WTC11 (cell line): ENCODE measurements at regions not wholly inside any gene's neighbourhood (a gene's known extent, or its start where the extent isn't known, plus 50 kb on each side); places are given as distances from the start of the nearest gene placed in this dataset.

Source experiments
- NR3C1 ChIP-seq: sonication (generic); formaldehyde crosslinking; conservative IDR thresholded peaks from 2 replicates; pipeline ENCODE4 v1.8.1; 2023; ENCODE audit warnings: low read depth, mild to moderate bottlenecking, missing genetic modification reagents
- ZNF396 ChIP-seq: fragments of 250-450 bp; sonication (Bioruptor Pico); IDR thresholded peaks from 2 replicates; pipeline ENCODE4 v1.8.0; 2021; ENCODE audit warnings: mild to moderate bottlenecking, moderate library complexity, borderline replicate concordance
- TF ChIP-seq, protein P1 (sequence below): fragments of 200-600 bp; IDR thresholded peaks from 2 replicates; pipeline ENCODE4 v1.8.0; 2022; ENCODE audit warnings: antibody characterized with exemption

DNA sequence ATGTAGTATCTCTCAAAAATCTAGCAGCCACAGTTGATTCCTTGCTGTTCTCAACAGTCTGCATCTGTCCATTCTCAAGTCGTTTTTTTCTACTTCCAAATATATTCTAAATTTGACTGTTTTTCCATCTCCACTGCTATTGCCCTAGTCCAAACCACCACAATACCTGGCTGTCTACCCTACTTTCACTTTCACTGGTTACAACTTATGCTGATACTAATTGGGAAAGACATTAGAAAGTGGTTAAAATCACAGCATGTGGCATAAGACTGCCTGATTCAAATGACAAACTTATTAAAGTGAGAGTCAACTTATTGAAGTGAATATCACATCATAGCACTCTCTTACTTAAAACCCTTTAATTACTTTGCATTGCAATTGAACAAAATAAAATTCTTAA is 72.6 kb downstream of the CHST2 start:
- TF ChIP-seq, protein P1, sequence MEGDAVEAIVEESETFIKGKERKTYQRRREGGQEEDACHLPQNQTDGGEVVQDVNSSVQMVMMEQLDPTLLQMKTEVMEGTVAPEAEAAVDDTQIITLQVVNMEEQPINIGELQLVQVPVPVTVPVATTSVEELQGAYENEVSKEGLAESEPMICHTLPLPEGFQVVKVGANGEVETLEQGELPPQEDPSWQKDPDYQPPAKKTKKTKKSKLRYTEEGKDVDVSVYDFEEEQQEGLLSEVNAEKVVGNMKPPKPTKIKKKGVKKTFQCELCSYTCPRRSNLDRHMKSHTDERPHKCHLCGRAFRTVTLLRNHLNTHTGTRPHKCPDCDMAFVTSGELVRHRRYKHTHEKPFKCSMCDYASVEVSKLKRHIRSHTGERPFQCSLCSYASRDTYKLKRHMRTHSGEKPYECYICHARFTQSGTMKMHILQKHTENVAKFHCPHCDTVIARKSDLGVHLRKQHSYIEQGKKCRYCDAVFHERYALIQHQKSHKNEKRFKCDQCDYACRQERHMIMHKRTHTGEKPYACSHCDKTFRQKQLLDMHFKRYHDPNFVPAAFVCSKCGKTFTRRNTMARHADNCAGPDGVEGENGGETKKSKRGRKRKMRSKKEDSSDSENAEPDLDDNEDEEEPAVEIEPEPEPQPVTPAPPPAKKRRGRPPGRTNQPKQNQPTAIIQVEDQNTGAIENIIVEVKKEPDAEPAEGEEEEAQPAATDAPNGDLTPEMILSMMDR: no peak
- TF ChIP-seq ZNF396 (no peak), NR3C1 (no peak)
